ENCODE measurements at regions not wholly inside any gene's neighbourhood (a gene's known extent, or its start where the extent isn't known, plus 50 kb on each side); places are given as distances from the start of the nearest gene placed in this dataset.

DNA sequence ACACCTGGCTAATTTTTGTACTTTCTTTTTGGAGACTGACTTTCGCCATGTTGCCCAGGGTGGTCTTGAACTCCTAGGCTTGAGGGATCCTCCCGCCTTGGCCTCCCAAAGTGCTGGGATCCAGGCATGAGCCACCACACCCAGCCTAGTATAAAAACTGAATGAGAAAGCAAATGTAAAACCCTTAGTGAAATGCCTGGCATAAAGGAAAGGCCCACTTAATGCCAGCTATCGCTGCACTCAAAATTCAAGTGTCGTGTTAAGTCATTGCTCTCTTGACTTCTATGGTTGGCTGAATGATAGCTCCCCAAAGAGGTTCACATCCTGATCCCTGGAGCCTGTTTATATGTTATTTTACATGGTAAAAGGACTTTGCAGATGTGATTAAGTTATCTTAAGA is 54.4 kb upstream of the PNRC1 start:
- Histone ChIP-seq H3K27ac (ENCODE audit: low read length) (no peak overlapping the region), H3K9me3 (ENCODE audit: control insufficient read depth, insufficient read depth, low read depth, low read length) (no peaks in the 10 kb centered on the region), H3K36me3 (ENCODE audit: control insufficient read depth, insufficient read depth, low read length) (no peaks in the 10 kb centered on the region), H3K4me1 (ENCODE audit: control insufficient read depth, insufficient read depth, low read length) (no peaks in the 10 kb centered on the region), H3K27me3 (ENCODE audit: control insufficient read depth, insufficient read depth, low read length) (no peaks in the 10 kb centered on the region), H3K4me3 (ENCODE audit: low read depth in 2 of 2, low read length in 2 of 2) (no peak overlapping the region)
- ChIA-PET POLR2A (no interaction called here), CTCF (no interaction called here)
- TF ChIP-seq SIN3A (IDR thresholded peaks at IDR 0.05; ENCODE audit: borderline replicate concordance, insufficient read depth, low read depth, low read length), result no peak
- DNase-seq (ENCODE audit: low read depth, low spot score) (no peak), ATAC-seq (no peak)
- in situ Hi-C loops (cut with HindIII; ENCODE audit: low pct_unique_long_range_greater_than_20kb, low sequenced_read_pairs) (no loop called here), intact Hi-C loops (cut with micrococcal nuclease; ENCODE audit: unreplicated experiment) (no loop called here)
- no TSS peak for BruUV-seq (replicated peaks)

- Histone ChIP-seq H3K9me3 (ENCODE audit: control insufficient read depth, insufficient read depth, low read depth, low read length) (no peaks in the 10 kb centered on the region), H3K4me3 (ENCODE audit: low read depth in 2 of 2, low read length in 2 of 2) (no peak overlapping the region), H3K27ac (ENCODE audit: low read length) (no peak overlapping the region), H3K36me3 (ENCODE audit: control insufficient read depth, insufficient read depth, low read length) (no peaks in the 10 kb centered on the region), H3K27me3 (ENCODE audit: control insufficient read depth, insufficient read depth, low read length) (no peaks in the 10 kb centered on the region), H3K4me1 (ENCODE audit: control insufficient read depth, insufficient read depth, low read length) (no peaks in the 10 kb centered on the region)
- intact Hi-C loops (cut with micrococcal nuclease; ENCODE audit: unreplicated experiment), result no loop called here
- no TSS peak for BruUV-seq (replicated peaks)
- no peak for TF ChIP-seq POLR2AphosphoS5 (IDR thresholded peaks at IDR 0.05; ENCODE audit: low read depth, low read length)
- no peak for TF ChIP-seq SIN3A (IDR thresholded peaks at IDR 0.05; ENCODE audit: borderline replicate concordance, insufficient read depth, low read depth, low read length)
- no peak for TF ChIP-seq TCF7L2 (IDR thresholded peaks at IDR 0.05; ENCODE audit: low read depth, low read length)
- no peak for TF ChIP-seq CTCF (IDR thresholded peaks at IDR 0.05)
- no peak for ATAC-seq
- in situ Hi-C loops (cut with HindIII; ENCODE audit: low pct_unique_long_range_greater_than_20kb, low sequenced_read_pairs), result no loop called here
- POLR2A ChIA-PET, result no interaction called here
- CTCF ChIA-PET, result no interaction called here
- DNase-seq (ENCODE audit: low read depth, low spot score), result no peak
Observed at GRCh38 chr6:89025633-89026032, 54.9 kb upstream of the PNRC1 start.

DNA sequence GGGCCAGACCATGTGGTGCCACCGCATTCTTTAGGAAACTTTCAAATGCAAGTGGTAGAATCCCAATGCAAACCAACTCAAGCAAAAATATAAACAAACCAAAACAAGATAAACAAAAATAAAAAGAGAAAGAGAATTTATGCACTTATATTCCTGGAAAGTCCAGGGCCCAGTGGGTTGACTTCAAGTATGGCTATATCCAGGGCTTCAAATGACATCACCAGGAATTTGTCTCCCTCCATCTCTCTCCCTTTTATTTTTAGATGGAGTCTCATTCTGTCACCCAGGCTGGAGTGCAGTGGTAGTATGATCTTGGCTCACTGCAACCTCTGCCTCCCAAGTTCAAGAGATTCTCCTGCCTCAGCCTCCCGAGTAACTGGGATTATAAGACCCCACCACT is 56.1 kb upstream of the PNRC1 start:
- no peak for DNase-seq (ENCODE audit: low read depth, low spot score)
- CTCF ChIA-PET, result no interaction called here
- TF ChIP-seq POLR2AphosphoS5 (IDR thresholded peaks at IDR 0.05; ENCODE audit: low read depth, low read length), result no peak
- TF ChIP-seq CTCF (IDR thresholded peaks at IDR 0.05), result no peak
- TF ChIP-seq SIN3A (IDR thresholded peaks at IDR 0.05; ENCODE audit: borderline replicate concordance, insufficient read depth, low read depth, low read length), result no peak
- TF ChIP-seq REST (IDR thresholded peaks at IDR 0.05; ENCODE audit: insufficient read depth in 1 of 2, low read depth in 2 of 2, low read length in 1 of 2), result no peak
- no peak for TF ChIP-seq TCF7L2 (IDR thresholded peaks at IDR 0.05; ENCODE audit: low read depth, low read length)
- H3K27me3 ChIP-seq (ENCODE audit: control insufficient read depth, insufficient read depth, low read length), result no peaks in the 10 kb centered on the region
- H3K4me3 ChIP-seq (ENCODE audit: low read depth in 2 of 2, low read length in 2 of 2), result no peak overlapping the region
- intact Hi-C loops (cut with micrococcal nuclease; ENCODE audit: unreplicated experiment) (no loop called here), in situ Hi-C loops (cut with HindIII; ENCODE audit: low pct_unique_long_range_greater_than_20kb, low sequenced_read_pairs) (no loop called here)
- ATAC-seq, result no peak
- H3K9me3 ChIP-seq (ENCODE audit: control insufficient read depth, insufficient read depth, low read depth, low read length), result no peaks in the 10 kb centered on the region
- no peak overlapping the region for H3K27ac ChIP-seq (ENCODE audit: low read length)
- no TSS peak for BruUV-seq (replicated peaks)
- POLR2A ChIA-PET, result no interaction called here
- no peaks in the 10 kb centered on the region for H3K36me3 ChIP-seq (ENCODE audit: control insufficient read depth, insufficient read depth, low read length)
- H3K4me1 ChIP-seq (ENCODE audit: control insufficient read depth, insufficient read depth, low read length), result no peaks in the 10 kb centered on the region
